NOMO-1 (cell line): ENCODE measurements at regions not wholly inside any gene's neighbourhood (a gene's known extent, or its start where the extent isn't known, plus 50 kb on each side); places are given as distances from the start of the nearest gene placed in this dataset.

Source experiments
- DNase-seq, 2 experiments: peaks; one replicate each; lab custom pipeline; 2025; ENCODE audit not compliant: unreplicated experiment in 2 of 2; lab: John Stamatoyannopoulos, UW

DNA sequence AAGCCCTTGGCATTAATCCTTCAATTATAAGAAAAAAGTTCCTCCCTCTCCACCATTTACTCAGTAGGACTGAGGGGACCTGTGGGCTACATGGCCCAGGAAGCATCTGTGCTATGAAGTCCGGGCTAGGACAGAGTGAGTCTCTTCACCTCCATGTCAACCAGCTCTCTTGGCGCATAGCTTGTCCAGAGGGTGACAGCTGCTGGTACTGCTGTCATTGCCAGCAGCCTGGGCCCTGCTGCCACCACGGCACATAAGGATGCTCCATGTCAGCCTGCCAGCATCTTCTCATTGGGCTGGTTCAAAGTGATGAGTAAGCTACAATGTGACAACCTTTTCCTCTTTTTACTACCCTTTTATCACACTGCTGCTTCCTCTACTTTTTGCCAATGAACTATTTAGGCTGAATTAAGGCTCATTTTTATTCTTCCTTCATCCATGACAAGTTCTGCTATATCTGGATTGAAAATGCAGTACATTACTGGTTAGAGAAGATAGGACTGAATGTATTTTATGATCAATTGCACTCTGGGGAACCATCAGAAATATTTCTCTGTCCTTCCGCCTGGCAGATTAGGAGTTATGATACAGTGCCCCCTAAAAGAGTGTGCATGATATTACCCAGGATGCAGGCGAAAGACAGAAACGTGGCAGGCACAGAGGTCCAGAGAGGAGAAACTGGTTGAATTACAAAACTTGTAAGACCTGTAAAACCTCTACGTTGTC lies 258.9 kb upstream of the TNP1 start:
- no peak for DNase-seq

DNA sequence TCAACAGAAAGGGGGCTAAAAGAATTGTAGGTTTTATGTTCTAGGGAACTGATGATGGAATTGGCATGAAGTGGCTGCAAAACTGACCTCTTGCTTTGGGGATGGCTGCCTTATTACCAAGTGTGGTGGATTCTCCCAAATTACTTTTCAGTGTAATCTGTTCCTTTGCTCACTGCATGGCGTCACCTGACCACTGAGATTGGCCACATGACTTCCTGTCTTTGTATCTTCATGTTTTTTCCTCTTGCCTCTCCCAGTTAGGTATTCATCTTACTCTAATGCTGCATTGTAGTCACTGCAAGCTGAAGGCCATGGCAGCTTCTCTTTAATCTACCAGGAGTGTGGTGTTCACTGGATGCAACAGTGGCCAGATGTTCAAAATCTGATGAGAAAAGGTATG lies 257.7 kb upstream of the TNP1 start:
- DNase-seq = no peak

DNA sequence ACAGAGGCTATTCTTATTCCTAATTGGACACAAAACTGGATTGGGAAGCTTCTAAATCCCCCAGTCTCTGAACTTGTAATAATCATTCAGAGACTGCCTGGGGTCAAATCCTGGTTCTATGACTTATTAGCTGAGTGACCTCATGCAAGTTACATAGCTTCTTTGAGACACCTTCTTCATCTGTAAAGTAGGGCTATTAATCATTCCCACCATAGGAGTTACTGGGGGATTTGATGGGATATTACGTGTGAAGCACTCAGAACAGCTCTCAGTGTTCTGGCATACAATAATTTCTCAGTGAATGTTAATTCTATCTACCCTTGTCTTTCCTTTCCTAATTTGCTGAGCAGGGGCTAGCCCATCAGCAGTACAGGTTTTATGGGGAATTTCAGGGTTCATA lies 256.7 kb upstream of the TNP1 start:
- DNase-seq = no peak

DNA sequence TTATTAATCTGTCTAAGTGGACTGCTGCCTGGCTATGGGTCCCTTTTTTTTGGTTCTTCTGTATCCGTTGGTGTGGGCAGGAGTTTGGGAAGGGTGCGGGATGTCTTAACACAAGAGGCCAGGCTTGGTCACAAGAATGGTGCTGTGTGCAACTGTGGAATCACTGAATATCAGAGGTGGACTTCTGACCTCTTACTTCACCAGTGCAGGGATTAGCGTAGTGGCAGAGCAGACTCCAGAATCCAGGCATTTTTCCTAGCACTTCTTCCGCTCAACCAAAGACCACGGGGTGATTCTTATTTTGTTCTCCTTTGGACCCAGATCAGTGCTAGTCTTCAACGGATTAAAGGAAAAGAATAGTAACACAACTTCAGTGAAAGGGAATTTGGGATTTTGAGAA lies 254.3 kb upstream of the TNP1 start:
- DNase-seq = no peak

DNA sequence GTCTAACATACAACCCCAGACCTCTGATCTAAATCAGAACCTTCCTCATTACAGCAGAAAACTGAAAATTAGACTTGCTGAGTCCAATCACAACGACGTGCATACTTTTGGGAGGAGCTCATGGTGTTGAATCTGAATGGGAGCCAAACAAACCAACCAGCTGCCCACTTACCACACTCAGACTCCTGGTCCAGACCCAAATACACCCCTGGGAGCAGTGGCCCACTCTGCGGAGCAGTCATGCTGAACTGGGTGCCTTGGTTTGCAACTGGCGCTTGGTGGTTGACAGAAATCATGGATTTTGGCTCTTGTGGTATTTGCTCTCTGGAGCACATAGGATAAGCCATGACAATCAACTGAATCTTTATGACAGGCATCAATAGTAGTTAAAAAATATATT lies 253.6 kb upstream of the TNP1 start:
- no peak for DNase-seq

DNA sequence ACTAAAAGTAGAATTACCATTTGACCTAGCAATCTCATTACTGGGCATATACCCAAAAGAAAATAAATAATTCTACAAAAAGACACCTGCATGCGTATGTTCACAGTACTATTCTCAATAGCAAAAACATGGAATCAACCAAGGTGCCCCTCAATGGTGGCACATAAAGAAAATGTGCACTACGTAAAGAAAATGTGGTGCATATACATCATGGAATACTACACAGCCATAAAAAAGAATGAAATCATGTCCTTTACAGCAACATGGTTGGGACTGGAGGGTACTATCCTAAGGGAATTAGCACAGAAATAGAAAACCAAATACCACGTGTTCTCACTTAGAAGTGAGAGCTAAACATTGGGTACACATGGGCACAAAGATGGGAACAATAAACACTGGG lies 250.7 kb upstream of the TNP1 start:
- DNase-seq = no peak

DNA sequence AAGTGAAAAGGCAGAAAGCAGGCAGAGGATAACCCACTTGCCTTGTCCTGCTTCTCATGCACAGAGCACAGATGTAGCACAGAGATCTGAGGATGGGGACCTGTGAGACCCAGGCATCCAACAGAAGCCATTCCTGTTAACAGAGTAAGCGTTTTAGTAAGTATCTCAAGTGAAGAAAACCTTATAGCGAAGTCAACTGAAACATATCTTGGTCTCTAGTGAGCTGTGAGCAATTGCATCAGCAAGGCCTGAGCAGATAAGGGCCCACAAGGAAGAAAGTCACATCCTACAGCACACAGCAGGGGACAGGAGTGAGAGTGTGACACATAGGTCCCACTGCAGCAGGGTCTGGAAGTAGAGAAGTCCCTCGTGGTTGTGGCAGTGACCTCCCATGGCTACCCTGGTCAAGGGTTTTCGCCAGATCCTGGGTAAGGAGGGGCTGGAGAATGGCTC lies 248.7 kb upstream of the TNP1 start:
- DNase-seq = no peak

DNA sequence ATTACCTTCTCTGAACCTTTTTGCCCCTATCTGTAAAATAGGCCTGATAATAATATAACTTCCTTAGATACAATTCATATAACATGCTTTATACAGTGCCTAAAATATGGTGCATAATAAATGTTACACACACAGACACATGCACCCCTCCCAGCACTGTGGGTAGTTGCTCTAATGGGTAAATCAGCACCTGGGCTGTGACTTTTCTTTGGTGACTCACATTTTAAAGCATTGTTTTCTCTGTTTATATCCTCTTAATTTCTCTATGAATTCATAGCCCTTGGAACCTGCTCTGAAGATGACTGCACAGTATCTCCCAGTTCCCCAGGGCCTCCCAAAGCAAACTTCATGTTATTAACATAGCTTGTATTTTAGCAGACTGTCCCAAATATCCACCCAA lies 248.2 kb upstream of the TNP1 start:
- DNase-seq = no peak

DNA sequence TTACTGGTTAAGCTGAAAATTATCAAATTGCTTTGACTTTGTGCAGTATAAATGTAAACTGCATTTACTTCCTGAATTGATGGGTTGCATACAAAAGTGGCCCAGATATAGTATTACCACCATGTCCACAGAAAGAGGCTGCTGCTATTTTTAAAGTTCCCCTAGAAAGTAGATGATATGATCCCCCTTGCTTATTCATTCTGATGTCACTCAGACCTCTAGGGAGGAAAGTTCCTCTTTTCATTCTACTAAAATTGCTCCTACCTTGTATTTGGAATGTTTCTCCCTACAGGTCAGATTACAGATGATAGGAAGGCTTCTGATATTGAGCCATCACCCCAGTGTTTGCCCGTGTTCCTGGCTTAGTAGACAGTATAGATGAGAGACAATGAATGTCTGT lies 247.6 kb upstream of the TNP1 start:
- peak; percentile 21 to 72 for DNase-seq

DNA sequence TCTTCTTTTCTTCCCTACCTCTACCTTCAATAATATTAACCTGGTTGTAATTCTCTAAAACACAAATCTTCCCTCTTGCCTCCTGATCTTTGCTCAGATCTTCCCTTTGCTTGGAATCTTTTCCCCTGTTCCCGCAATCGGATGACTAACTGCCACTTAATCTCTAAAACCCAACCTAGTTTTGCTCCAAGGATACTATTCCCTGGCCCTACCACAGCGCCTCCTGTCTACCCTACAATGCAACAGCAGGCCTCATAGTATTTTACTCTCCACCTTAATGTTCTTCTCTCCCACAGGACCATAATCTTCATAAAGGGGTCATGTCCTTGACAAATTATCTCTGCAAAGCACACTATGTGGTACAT lies 246.8 kb upstream of the TNP1 start:
- DNase-seq = no peak

DNA sequence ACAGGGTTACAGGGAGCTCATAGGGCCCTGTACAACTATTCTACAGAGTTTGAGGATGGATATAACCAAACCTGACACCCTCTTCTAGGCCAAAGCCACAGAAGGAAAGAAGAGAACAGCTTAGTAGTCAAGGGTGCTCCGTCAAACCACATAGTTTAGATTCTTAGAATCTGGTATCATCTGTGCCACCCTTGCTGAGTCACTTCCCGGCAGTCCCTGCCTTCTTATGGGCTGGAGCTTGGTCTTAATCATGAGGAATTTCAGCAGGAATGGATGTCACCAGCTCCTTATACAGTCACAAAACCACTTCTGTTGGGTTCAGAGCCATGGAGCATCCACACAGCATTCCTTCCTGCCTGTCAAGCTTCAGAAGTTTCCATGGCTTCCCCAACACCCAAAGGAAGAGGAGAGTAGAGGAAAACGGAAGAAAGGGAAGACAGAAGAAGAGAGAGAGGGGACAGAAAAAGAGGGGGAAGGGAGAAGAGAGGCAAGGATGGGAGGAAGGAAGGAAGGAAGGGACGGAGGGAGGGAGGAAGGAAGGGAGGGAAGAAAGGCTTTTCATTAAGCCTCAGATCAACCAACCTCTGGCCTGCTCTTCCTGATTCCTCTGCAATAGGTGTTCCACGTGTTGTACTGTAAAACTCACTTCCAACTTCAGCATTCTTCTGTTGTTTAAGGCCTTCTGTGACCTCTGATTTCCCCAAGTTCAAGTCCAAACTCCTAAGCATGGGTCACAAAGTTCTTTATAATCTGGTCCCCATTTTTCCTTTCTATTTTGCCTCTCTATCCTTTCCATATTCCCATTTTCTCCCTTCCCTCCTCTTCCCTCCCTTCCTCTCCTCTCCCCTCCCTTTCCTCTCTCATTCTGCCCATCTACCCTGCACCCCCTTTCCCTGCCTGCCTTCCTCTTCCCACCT lies 246.1 kb upstream of the TNP1 start:
- no peak for DNase-seq

DNA sequence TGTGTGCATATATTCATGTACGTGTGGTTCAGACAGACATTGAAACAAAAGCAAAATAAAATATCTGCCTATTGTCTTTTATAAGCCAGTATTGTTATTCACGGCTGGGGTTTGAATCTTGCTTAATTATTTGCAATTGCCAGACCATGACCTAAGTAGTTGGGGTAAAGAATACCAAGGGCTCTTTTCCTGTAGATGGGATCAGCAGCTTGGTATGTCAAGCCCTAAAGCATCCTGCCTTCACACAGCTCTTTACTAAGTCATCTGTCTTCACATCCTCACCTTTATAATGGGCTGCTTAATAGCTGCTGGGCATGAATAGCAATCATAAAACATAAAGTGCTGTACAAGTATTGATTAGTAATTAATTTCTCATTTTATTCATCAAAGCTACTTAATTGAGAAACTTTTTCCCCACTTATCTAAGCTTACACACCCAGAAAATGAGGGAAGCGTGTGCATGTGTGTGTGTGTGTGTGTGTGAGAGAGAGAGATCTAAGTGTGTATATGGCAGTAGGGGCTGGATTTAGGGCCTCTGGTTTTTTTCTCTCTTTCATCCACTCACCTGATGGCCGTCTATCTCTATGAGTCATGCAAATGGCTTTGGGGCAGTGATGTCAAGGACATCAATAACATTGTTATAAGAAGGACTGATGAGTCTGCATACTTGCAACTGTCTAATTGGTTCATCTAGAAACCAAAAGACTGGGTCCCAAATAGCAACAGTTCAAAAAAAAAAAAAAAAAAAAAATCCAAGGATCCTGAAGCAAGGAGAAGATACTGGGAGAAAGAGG lies 244.1 kb upstream of the TNP1 start:
- DNase-seq = no peak

DNA sequence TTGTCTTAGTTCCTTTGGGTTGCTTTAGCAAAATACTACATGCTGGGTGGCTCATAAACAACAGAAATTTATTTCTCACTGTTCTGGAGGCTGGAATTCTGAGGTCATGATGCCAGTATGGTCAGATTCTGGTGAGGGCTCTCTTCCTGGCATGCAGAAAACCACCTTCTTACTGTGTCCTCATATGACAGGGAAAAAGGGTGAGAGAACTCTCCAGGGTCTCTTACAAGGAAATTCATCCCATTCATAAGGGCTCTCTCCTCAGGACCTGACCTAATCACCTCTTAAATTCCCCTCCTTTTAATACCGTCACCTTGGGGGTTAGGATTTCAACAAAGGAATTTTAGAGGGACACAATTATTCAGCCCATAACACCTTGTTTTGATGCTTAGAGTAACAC lies 243.1 kb upstream of the TNP1 start:
- no peak for DNase-seq

DNA sequence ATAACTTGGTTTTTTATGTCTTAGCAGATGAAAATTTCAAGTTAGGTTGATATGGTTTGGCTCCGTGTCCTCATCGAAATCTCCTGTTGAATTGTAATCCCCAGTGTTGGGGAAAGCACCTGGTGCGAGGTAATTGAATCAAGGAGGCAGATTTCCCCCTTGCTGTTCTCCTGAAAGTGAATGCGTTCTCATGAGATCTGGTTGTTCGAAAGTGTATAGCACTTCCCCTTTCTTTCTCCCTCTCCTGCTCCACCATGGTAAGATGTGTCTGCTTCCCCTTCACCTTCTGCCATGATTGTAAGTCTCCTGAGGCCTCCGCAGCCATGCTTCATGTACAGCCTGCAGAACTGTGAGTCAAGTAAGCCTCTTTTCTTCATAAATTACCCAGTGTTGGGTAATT lies 242.1 kb upstream of the TNP1 start:
- DNase-seq = peak in 1 of 2 experiments; percentile 57

DNA sequence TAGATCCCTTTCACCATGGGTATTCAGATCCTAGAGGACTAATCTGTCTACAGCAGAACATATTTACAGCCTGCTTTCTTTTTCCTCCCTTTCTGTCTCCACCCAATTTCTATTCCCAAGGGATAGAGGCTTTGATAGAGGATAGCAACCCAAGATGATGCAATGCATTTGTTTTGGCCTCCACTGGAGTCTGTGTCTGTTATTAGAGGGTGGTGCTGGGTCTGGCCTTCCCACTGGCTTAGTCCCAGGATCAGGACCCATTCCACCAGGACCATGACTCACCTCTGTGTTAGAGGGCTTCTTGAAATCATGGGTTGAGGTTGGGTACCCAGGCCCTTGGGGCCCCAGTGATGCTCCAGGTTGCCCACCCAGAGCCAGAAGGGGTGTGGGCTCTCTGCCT lies 239.7 kb upstream of the TNP1 start:
- DNase-seq = no peak

DNA sequence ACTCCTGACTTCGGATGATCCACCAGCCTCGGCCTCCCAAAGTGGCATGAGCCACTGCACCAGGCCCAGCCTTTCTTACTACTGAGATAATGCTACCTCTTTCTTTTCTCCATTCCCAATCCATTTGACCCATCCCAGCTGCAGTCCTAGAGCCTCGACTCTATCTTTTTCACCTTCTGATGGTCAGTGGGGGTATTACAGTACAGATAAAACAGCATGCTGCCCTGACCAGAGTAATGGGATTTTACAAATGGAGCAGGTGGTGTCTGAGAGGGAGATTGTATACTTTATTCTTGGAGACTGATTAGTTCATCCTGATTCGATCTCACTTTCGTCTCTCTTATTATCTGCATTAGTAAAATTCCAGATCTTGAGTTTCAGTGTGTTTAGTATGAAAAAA lies 238.6 kb upstream of the TNP1 start:
- DNase-seq = no peak

DNA sequence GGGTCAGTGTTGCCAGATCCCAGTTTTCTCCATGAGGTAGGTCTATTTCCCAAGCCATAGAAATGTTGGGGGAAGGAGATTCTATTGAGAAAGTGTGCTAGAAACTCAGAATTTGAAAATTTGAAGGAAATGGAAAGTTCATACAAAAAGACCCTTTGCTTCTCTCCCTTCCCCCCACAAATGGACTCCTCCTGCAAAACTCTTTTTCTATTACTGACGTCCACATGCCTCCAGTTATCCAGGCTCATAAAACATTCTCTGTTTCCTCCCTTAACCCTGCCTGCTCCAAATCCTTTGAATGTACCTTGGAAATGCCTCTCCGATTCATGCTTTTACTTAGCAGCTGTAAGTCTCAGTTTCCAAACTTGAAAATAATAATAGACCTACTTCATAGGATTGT lies 237.5 kb upstream of the TNP1 start:
- DNase-seq = no peak

DNA sequence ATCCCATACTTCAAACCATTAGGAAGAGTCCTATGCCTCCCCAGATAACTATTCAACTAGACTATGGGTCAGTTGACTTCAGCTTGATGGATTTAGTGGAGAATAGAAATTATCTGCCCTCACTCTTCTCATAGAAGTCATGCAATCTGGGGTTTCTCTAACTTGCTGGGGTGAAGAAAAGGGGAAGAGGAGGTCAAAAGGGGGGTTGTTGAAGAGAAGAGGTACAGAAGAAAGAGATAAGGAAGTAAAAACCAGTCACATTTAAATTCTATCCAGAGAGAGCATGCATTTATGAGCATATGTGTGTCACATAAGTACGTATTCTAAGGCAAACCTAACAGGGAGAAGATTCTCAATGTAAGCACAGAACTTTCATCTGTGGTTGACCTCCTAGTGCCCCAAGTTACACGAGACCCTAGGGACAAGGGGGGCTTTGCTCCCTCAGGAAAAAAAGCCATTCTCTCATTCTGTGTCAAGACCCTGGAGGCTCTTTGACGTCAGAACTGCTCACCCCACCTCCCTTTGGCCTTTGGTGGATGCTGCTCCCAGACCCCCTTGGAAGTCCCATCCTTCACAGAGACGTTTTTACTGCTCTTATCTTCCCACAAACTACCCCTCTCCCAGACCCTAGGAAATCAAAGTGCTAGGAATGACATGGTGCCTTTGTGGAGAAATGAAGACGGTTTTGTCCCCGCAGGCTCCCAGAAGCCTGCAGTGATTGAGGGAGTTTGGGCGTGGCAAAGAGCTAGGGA lies 236.8 kb upstream of the TNP1 start:
- DNase-seq = peak in 1 of 2 experiments; percentile 31

DNA sequence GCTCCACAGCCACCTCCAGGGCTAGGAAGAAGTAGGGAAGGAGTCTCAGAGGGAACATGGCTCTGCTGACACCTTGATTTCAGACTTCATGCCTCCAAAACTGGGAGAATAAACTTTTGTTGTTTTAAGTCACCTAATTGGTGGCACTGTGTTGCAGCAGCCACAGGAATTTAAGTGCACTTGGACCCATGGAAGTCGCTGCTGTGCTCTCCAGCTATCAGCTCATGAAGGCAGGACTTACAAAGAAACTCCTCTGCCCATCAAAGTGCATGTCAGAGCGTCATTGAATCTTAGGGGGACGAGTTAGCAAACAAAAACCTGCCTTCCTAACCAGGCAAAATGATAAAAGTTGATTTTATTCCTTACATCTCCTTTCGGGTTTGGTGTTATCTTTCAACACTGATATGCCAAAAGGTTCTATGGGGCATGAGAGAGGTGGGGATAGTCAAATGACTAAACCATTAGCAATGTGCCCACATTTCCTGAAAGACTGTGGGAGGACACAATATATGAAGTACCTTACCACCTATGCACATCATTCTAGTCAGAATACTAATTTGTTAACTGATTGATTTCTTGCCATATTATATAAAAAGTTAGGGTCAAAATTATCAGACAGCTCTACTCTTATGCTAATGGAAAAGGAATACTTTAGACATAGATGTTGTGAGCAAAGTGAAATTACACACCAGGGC lies 235.8 kb upstream of the TNP1 start:
- DNase-seq = no peak

DNA sequence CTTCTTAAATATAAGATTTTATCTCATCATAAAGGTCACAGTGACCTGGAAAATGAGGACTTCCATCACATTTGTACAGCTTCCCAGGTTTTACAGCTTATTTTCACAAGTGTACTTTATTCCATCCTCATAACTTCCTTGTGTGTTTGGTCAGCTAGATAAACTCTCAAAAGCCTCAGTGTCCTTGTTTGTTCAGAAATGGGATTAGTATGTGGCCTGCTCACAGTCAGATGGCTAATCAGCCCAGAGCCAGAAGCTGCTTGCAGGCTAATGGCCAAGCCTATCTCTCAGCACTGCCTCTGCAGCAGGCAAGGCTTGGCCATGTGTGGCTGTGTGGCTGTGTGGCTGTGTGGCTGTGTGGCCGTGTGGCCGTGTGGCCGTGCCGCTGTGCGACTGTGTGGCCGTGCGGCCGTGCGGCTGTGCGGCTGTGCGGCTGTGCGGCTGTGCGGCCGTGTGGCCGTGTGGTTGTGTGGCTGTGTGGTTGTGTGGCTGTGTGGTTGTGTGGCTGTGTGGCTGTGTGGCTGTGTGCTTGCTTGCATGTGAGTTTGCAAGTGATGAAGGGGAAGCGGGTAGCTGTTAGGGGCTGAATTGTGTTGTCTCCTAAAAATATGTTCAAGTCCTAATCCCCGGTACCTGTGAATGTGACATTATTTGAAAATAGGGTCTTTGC lies 233.0 kb upstream of the TNP1 start:
- no peak for DNase-seq
